H1 (cell line): ENCODE measurements at regions not wholly inside any gene's neighbourhood (a gene's known extent, or its start where the extent isn't known, plus 50 kb on each side); places are given as distances from the start of the nearest gene placed in this dataset.

Source experiments
- GABPA ChIP-seq: IDR thresholded peaks from 2 replicates; pipeline ENCODE4 v1.6.1; 2011; ENCODE audit warnings: mild to moderate bottlenecking, low read length, moderate library complexity, borderline replicate concordance; ENCODE audit not compliant: insufficient read depth
- RNF2 ChIP-seq: fragments of 200-900, 300-1000 bp; sonication (generic); IDR thresholded peaks from 2 replicates; pipeline ENCODE4 v1.7.1; 2016; ENCODE audit warnings: borderline replicate concordance, low read depth, mild to moderate bottlenecking, antibody characterized with exemption, low read length; ENCODE audit not compliant: poor library complexity, severe bottlenecking; ENCODE audit errors: missing control alignments
- SAP30 ChIP-seq: fragments of 300-600 bp; sonication (generic); IDR thresholded peaks from 2 replicates; pipeline ENCODE4 v1.7.1; 2012; ENCODE audit warnings: low read length, moderate library complexity, mild to moderate bottlenecking, inconsistent platforms; ENCODE audit not compliant: insufficient read depth, insufficient replicate concordance
- SIX5 ChIP-seq: IDR thresholded peaks from 2 replicates; pipeline ENCODE4 v1.6.1; 2011; ENCODE audit warnings: mild to moderate bottlenecking, low read depth, low read length
- TF ChIP-seq, protein P1 (sequence below), 3 experiments: IDR thresholded peaks; 1 replicate in 2 of 3; 2 replicates in 1 of 3; pipeline versions ENCODE4 v1.5.1 to v1.6.1; 2011; ENCODE audit warnings: low read length in 3 of 3, mild to moderate bottlenecking in 3 of 3, inconsistent platforms in 2 of 3, low read depth in 1 of 3, moderate library complexity in 1 of 3; ENCODE audit not compliant: insufficient read depth in 1 of 3; ENCODE audit errors: control extremely low read depth in 1 of 3

DNA sequence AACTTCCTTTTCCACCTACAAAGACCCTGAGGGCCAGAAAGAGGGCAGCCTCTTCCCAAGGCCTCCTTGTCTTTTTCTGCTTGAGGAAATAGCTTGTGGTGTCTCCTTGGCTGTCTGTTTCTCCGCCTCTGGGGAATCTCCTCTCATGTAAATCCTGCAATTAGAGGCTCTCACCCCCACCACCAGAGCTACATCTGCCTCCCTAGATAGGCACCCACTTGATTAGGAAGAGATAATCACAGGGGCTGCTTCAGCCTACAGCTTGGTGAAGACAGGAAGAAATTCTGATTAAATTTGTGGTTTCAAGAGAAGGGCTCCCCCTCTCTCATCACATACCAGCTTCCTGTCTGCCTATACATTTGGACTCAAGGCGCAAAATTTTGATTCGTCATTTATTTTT is 75.6 kb downstream of the TLR4 start (continued):
- TF ChIP-seq RNF2 (no peak), SAP30 (no peak), SIX5 (no peak), GABPA (no peak)
- TF ChIP-seq, protein P1, sequence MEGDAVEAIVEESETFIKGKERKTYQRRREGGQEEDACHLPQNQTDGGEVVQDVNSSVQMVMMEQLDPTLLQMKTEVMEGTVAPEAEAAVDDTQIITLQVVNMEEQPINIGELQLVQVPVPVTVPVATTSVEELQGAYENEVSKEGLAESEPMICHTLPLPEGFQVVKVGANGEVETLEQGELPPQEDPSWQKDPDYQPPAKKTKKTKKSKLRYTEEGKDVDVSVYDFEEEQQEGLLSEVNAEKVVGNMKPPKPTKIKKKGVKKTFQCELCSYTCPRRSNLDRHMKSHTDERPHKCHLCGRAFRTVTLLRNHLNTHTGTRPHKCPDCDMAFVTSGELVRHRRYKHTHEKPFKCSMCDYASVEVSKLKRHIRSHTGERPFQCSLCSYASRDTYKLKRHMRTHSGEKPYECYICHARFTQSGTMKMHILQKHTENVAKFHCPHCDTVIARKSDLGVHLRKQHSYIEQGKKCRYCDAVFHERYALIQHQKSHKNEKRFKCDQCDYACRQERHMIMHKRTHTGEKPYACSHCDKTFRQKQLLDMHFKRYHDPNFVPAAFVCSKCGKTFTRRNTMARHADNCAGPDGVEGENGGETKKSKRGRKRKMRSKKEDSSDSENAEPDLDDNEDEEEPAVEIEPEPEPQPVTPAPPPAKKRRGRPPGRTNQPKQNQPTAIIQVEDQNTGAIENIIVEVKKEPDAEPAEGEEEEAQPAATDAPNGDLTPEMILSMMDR (IDR thresholded peaks at IDR 0.05; ENCODE audit: control extremely low read depth in 1 of 3, insufficient read depth in 1 of 3, low read depth in 1 of 3, low read length in 3 of 3) = no peak
